ENCODE measurements at regions not wholly inside any gene's neighbourhood (a gene's known extent, or its start where the extent isn't known, plus 50 kb on each side); places are given as distances from the start of the nearest gene placed in this dataset.

- no peak for DNase-seq
- Histone ChIP-seq H3K27me3 (replicated peaks in 1 of 2; ENCODE audit: control insufficient read depth in 2 of 2, extremely low read depth in 1 of 2, insufficient read depth in 2 of 2, low read length in 1 of 2) (peaks cover 0 to 17% of the 10 kb centered on the region in 2 experiments), H3K4me1 (ENCODE audit: control insufficient read depth in 1 of 2, extremely low read depth in 1 of 2, insufficient read depth in 2 of 2, low read length in 2 of 2) (no peaks in the 10 kb centered on the region), H3K27ac (ENCODE audit: low read length) (no peak overlapping the region), H3K4me3 (ENCODE audit: control insufficient read depth in 1 of 2, extremely low read depth in 1 of 2, low read length in 1 of 2) (no peak overlapping the region), H3K36me3 (ENCODE audit: control insufficient read depth in 2 of 2, extremely low read depth in 1 of 2, insufficient read depth in 1 of 2, low read length in 1 of 2) (no peaks in the 10 kb centered on the region), H3K9me3 (no peaks in the 10 kb centered on the region)
- Mint-ChIP-seq H3K4me3 (no peak overlapping the region), H3K27me3 (peaks cover 0 to 4% of the 10 kb centered on the region in 2 donors), H3K27ac (no peak overlapping the region), H3K4me1 (no peaks in the 10 kb centered on the region), H3K9me3 (no peaks in the 10 kb centered on the region), H3K36me3 (no peaks in the 10 kb centered on the region)
- CTCF ChIA-PET = no interaction called here
- no peak for ATAC-seq (replicated peaks in 1 of 4)
- WGBS (ENCODE audit: insufficient coverage) = 81% methylated on average over 9 of the region's 9 CpGs
- POLR2A ChIA-PET = no interaction called here
Measured at GRCh38 chr10:131015271-131015670, 296.2 kb downstream of the TCERG1L start.

GRCh38 chr10:131016556-131016955 is 295.0 kb downstream of the TCERG1L start:
- H3K27ac Mint-ChIP-seq = no peak overlapping the region
- WGBS (ENCODE audit: insufficient coverage) = 84% methylated on average over 6 of the region's 7 CpGs

GRCh38 chr10:131017566-131018285 is 293.8 kb downstream of the TCERG1L start:
- H3K4me1 ChIP-seq (ENCODE audit: control insufficient read depth in 1 of 2, extremely low read depth in 1 of 2, insufficient read depth in 2 of 2, low read length in 2 of 2) = no peaks in the 10 kb centered on the region
- no peaks in the 10 kb centered on the region for H3K36me3 ChIP-seq (ENCODE audit: control insufficient read depth in 2 of 2, extremely low read depth in 1 of 2, insufficient read depth in 1 of 2, low read length in 1 of 2)
- Mint-ChIP-seq H3K36me3 (no peaks in the 10 kb centered on the region), H3K9me3 (no peaks in the 10 kb centered on the region), H3K4me1 (no peaks in the 10 kb centered on the region), H3K27ac (no peak overlapping the region), H3K27me3 (peaks cover 0 to 5% of the 10 kb centered on the region in 2 donors), H3K4me3 (no peak overlapping the region)
- DNase-seq = no peak
- H3K27me3 ChIP-seq (replicated peaks in 1 of 2; ENCODE audit: control insufficient read depth in 2 of 2, extremely low read depth in 1 of 2, insufficient read depth in 2 of 2, low read length in 1 of 2) = peaks cover 0 to 8% of the 10 kb centered on the region in 2 experiments
- no peak for ATAC-seq (replicated peaks in 1 of 4)
- no peak overlapping the region for H3K4me3 ChIP-seq (ENCODE audit: control insufficient read depth in 1 of 2, extremely low read depth in 1 of 2, low read length in 1 of 2)
- no peak overlapping the region for H3K27ac ChIP-seq (ENCODE audit: low read length)
- WGBS (ENCODE audit: insufficient coverage) = 83% methylated on average over 8 of the region's 9 CpGs
- H3K9me3 ChIP-seq = no peaks in the 10 kb centered on the region
- ChIA-PET CTCF (no interaction called here), POLR2A (no interaction called here)

More at GRCh38 chr10:131016556-131016955, 295.0 kb downstream of the TCERG1L start:
- H3K27me3 ChIP-seq (replicated peaks in 1 of 2; ENCODE audit: control insufficient read depth in 2 of 2, extremely low read depth in 1 of 2, insufficient read depth in 2 of 2, low read length in 1 of 2) = peaks cover 0 to 10% of the 10 kb centered on the region in 2 experiments
- Mint-ChIP-seq H3K4me1 (no peaks in the 10 kb centered on the region), H3K9me3 (no peaks in the 10 kb centered on the region), H3K27me3 (peaks cover 0 to 4% of the 10 kb centered on the region in 2 donors), H3K4me3 (no peak overlapping the region), H3K36me3 (no peaks in the 10 kb centered on the region)
- H3K9me3 ChIP-seq = no peaks in the 10 kb centered on the region
- no peak overlapping the region for H3K27ac ChIP-seq (ENCODE audit: low read length)
- ATAC-seq (replicated peaks in 1 of 4) = no peak
- POLR2A ChIA-PET = no interaction called here
- no peak for DNase-seq
- no peaks in the 10 kb centered on the region for H3K36me3 ChIP-seq (ENCODE audit: control insufficient read depth in 2 of 2, extremely low read depth in 1 of 2, insufficient read depth in 1 of 2, low read length in 1 of 2)
- H3K4me1 ChIP-seq (ENCODE audit: control insufficient read depth in 1 of 2, extremely low read depth in 1 of 2, insufficient read depth in 2 of 2, low read length in 2 of 2) = no peaks in the 10 kb centered on the region
- CTCF ChIA-PET = interaction anchor here in 1 of 2 donors (0.5 kb wide), 1 partner anchor 1091 kb away, joined by 4 read pairs; no protein-coding TSS in a partner anchor
- H3K4me3 ChIP-seq (ENCODE audit: control insufficient read depth in 1 of 2, extremely low read depth in 1 of 2, low read length in 1 of 2) = no peak overlapping the region

GRCh38 chr10:131018886-131019500 is 292.5 kb downstream of the TCERG1L start:
- H3K4me1 Mint-ChIP-seq = no peaks in the 10 kb centered on the region
- peaks cover 0 to 3% of the 10 kb centered on the region in 2 donors for H3K27me3 Mint-ChIP-seq
- WGBS (ENCODE audit: insufficient coverage) = 79% methylated on average over 10 of the region's 14 CpGs

GRCh38 chr10:131019696-131020095 is 291.8 kb downstream of the TCERG1L start:
- H3K36me3 Mint-ChIP-seq = no peaks in the 10 kb centered on the region
- H3K9me3 Mint-ChIP-seq = no peaks in the 10 kb centered on the region
- peaks cover 0 to 3% of the 10 kb centered on the region in 2 donors for H3K27me3 Mint-ChIP-seq
- DNase-seq (no peak), ATAC-seq (replicated peaks in 1 of 4) (no peak)
- no peaks in the 10 kb centered on the region for H3K4me1 Mint-ChIP-seq
- Histone ChIP-seq H3K4me1 (ENCODE audit: control insufficient read depth in 1 of 2, extremely low read depth in 1 of 2, insufficient read depth in 2 of 2, low read length in 2 of 2) (no peaks in the 10 kb centered on the region), H3K4me3 (ENCODE audit: control insufficient read depth in 1 of 2, extremely low read depth in 1 of 2, low read length in 1 of 2) (no peak overlapping the region), H3K27ac (ENCODE audit: low read length) (no peak overlapping the region), H3K27me3 (replicated peaks in 1 of 2; ENCODE audit: control insufficient read depth in 2 of 2, extremely low read depth in 1 of 2, insufficient read depth in 2 of 2, low read length in 1 of 2) (peaks cover 0 to 8% of the 10 kb centered on the region in 2 experiments), H3K36me3 (ENCODE audit: control insufficient read depth in 2 of 2, extremely low read depth in 1 of 2, insufficient read depth in 1 of 2, low read length in 1 of 2) (no peaks in the 10 kb centered on the region), H3K9me3 (no peaks in the 10 kb centered on the region)
- ChIA-PET POLR2A (no interaction called here), CTCF (no interaction called here)
- 74% methylated on average over 9 of the region's 11 CpGs for WGBS (ENCODE audit: insufficient coverage)
- no peak overlapping the region for H3K27ac Mint-ChIP-seq
- H3K4me3 Mint-ChIP-seq = no peak overlapping the region

More at GRCh38 chr10:131018886-131019500, 292.5 kb downstream of the TCERG1L start:
- Histone ChIP-seq H3K27me3 (replicated peaks in 1 of 2; ENCODE audit: control insufficient read depth in 2 of 2, extremely low read depth in 1 of 2, insufficient read depth in 2 of 2, low read length in 1 of 2) (peaks cover 0 to 8% of the 10 kb centered on the region in 2 experiments), H3K4me3 (ENCODE audit: control insufficient read depth in 1 of 2, extremely low read depth in 1 of 2, low read length in 1 of 2) (no peak overlapping the region), H3K27ac (ENCODE audit: low read length) (no peak overlapping the region), H3K36me3 (ENCODE audit: control insufficient read depth in 2 of 2, extremely low read depth in 1 of 2, insufficient read depth in 1 of 2, low read length in 1 of 2) (no peaks in the 10 kb centered on the region), H3K9me3 (no peaks in the 10 kb centered on the region), H3K4me1 (ENCODE audit: control insufficient read depth in 1 of 2, extremely low read depth in 1 of 2, insufficient read depth in 2 of 2, low read length in 2 of 2) (no peaks in the 10 kb centered on the region)
- H3K9me3 Mint-ChIP-seq = no peaks in the 10 kb centered on the region
- no peak overlapping the region for H3K4me3 Mint-ChIP-seq
- POLR2A ChIA-PET = no interaction called here
- CTCF ChIA-PET = no interaction called here
- H3K27ac Mint-ChIP-seq = no peak overlapping the region
- H3K36me3 Mint-ChIP-seq = no peaks in the 10 kb centered on the region
- DNase-seq (no peak), ATAC-seq (replicated peaks in 1 of 4) (no peak)

- H3K9me3 Mint-ChIP-seq = no peaks in the 10 kb centered on the region
- CTCF ChIA-PET = no interaction called here
- Histone ChIP-seq H3K4me1 (ENCODE audit: control insufficient read depth in 1 of 2, extremely low read depth in 1 of 2, insufficient read depth in 2 of 2, low read length in 2 of 2) (no peaks in the 10 kb centered on the region), H3K4me3 (ENCODE audit: control insufficient read depth in 1 of 2, extremely low read depth in 1 of 2, low read length in 1 of 2) (no peak overlapping the region), H3K36me3 (ENCODE audit: control insufficient read depth in 2 of 2, extremely low read depth in 1 of 2, insufficient read depth in 1 of 2, low read length in 1 of 2) (no peaks in the 10 kb centered on the region), H3K27me3 (replicated peaks in 1 of 2; ENCODE audit: control insufficient read depth in 2 of 2, extremely low read depth in 1 of 2, insufficient read depth in 2 of 2, low read length in 1 of 2) (peaks cover 0 to 3% of the 10 kb centered on the region in 2 experiments), H3K27ac (ENCODE audit: low read length) (no peak overlapping the region), H3K9me3 (no peaks in the 10 kb centered on the region)
- POLR2A ChIA-PET = no interaction called here
- H3K36me3 Mint-ChIP-seq = no peaks in the 10 kb centered on the region
- no peak overlapping the region for H3K4me3 Mint-ChIP-seq
- no peaks in the 10 kb centered on the region for H3K4me1 Mint-ChIP-seq
- no peak overlapping the region for H3K27ac Mint-ChIP-seq
- 36% methylated on average over 2 of the region's 7 CpGs for WGBS (ENCODE audit: insufficient coverage)
- ATAC-seq (replicated peaks in 1 of 4) (no peak), DNase-seq (no peak)
- H3K27me3 Mint-ChIP-seq = peaks cover 0 to 5% of the 10 kb centered on the region in 2 donors
Measured at GRCh38 chr10:131020775-131021174, 290.7 kb downstream of the TCERG1L start.

All from T-cell (primary cell).